MCF 10A (cell line): ENCODE measurements at regions not wholly inside any gene's neighbourhood (a gene's known extent, or its start where the extent isn't known, plus 50 kb on each side); places are given as distances from the start of the nearest gene placed in this dataset.

ENCODE experiments used
- BruUV-seq: library from RNA; stranded (reverse); fragments of 400-500 nt; replicated peaks from 2 replicates; lab custom pipeline; 2021; lab: Mats Ljungman, UMichigan
- CTCF ChIA-PET: fragments of 300-600 bp; sonication (Branson Sonifier 250); formaldehyde crosslinking; extraction: SDS; loops from one replicate; lab custom pipeline; 2021; ENCODE audit warnings: antibody characterized with exemption, inconsistent platforms; lab: Yijun Ruan, JAX
- POLR2A ChIA-PET: fragments of 300-600, 350-650 bp; sonication (Branson Sonifier 250); formaldehyde crosslinking; extraction: SDS; loops from one replicate; lab custom pipeline; 2020; ENCODE audit warnings: antibody characterized with exemption, inconsistent platforms; lab: Yijun Ruan, JAX
- DNase-seq: peaks from one replicate; pipeline ENCODE4 v3.0.0-alpha.2; 2018; ENCODE audit not compliant: unreplicated experiment
- H3K27ac Mint-ChIP-seq: one replicate; pipeline ENCODE4 v1.8.0; 2022; ENCODE audit warnings: mild to moderate bottlenecking, low read depth, mixed read lengths; ENCODE audit not compliant: unreplicated experiment
- H3K27me3 Mint-ChIP-seq: one replicate; pipeline ENCODE4 v1.8.0; 2022; ENCODE audit warnings: mixed read lengths; ENCODE audit not compliant: insufficient read depth, unreplicated experiment
- H3K36me3 Mint-ChIP-seq: one replicate; pipeline ENCODE4 v1.8.0; 2022; ENCODE audit warnings: mild to moderate bottlenecking, moderate library complexity, mixed read lengths; ENCODE audit not compliant: insufficient read depth, unreplicated experiment
- H3K4me1 Mint-ChIP-seq: one replicate; pipeline ENCODE4 v1.8.0; 2022; ENCODE audit warnings: mixed read lengths; ENCODE audit not compliant: insufficient read depth, unreplicated experiment
- H3K4me3 Mint-ChIP-seq: one replicate; pipeline ENCODE4 v1.8.0; 2022; ENCODE audit warnings: mild to moderate bottlenecking, moderate library complexity, mixed read lengths; ENCODE audit not compliant: unreplicated experiment
- H3K9me3 Mint-ChIP-seq: one replicate; pipeline ENCODE4 v1.8.0; 2022; ENCODE audit warnings: mixed read lengths; ENCODE audit not compliant: unreplicated experiment
- intact Hi-C: fragments of 100-400 bp; cut with micrococcal nuclease; formaldehyde crosslinking; loops from 2 replicates; pipeline ENCODE4 v1.14.1; 2022
- TF ChIP-seq, protein P1 (sequence below): fragments of 200-600 bp; IDR thresholded peaks from one replicate; pipeline ENCODE4 v1.8.0; 2022; ENCODE audit warnings: antibody characterized with exemption, mild to moderate bottlenecking; ENCODE audit not compliant: unreplicated experiment

DNA sequence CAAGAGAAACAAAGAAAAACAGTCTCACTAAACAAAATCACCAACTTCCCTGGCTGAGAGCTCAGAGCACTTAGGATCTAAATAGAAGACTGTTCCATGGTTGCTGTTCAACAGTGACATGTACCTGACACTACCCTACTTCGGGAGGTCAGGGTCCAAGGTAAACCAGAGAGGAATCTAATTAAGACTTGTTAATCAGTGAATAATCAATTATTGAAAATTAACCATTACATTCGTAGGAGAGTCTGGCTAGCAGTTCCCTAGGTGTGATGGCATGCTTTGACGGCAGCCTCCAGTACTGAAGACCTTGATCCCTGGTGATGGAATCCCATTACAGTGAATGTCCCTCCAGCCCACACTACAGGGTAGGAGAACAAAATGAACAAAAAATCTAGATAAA lies 154.0 kb upstream of the AFDN start:
- Mint-ChIP-seq H3K36me3 (no peaks in the 10 kb centered on the region), H3K4me1 (no peaks in the 10 kb centered on the region), H3K9me3 (peaks cover 18% of the 10 kb centered on the region), H3K4me3 (no peak overlapping the region), H3K27ac (no peak overlapping the region), H3K27me3 (peaks cover 23% of the 10 kb centered on the region)
- DNase-seq, result no peak
- BruUV-seq, result no TSS peak
- ChIA-PET POLR2A (interaction anchor here (0.7 kb wide), 1 partner anchor 145 kb away, joined by 3 read pairs; no protein-coding TSS in a partner anchor), CTCF (no interaction called here)
- TF ChIP-seq, protein P1, sequence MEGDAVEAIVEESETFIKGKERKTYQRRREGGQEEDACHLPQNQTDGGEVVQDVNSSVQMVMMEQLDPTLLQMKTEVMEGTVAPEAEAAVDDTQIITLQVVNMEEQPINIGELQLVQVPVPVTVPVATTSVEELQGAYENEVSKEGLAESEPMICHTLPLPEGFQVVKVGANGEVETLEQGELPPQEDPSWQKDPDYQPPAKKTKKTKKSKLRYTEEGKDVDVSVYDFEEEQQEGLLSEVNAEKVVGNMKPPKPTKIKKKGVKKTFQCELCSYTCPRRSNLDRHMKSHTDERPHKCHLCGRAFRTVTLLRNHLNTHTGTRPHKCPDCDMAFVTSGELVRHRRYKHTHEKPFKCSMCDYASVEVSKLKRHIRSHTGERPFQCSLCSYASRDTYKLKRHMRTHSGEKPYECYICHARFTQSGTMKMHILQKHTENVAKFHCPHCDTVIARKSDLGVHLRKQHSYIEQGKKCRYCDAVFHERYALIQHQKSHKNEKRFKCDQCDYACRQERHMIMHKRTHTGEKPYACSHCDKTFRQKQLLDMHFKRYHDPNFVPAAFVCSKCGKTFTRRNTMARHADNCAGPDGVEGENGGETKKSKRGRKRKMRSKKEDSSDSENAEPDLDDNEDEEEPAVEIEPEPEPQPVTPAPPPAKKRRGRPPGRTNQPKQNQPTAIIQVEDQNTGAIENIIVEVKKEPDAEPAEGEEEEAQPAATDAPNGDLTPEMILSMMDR, result no peak
- intact Hi-C loops, result no loop called here

DNA sequence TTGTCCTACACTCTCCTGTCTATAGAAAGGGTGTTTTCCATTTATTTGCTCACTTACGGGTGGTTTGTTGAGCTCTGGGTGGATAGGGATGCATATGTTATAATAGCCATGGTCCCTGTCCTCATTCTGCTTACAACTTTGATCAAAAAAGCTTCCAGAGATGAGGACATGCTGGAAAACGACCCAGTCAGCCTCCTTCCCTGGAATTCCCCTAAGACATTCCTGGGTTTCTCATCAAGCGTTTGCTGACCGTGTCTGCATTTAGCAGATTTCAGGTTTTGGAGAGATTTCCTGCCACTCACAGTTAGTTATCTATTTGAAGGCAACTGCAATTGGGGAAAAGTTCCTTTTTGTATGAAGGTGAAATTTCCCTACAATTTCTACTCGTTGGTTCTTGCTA lies 152.8 kb upstream of the AFDN start:
- CTCF ChIA-PET, result no interaction called here

DNA sequence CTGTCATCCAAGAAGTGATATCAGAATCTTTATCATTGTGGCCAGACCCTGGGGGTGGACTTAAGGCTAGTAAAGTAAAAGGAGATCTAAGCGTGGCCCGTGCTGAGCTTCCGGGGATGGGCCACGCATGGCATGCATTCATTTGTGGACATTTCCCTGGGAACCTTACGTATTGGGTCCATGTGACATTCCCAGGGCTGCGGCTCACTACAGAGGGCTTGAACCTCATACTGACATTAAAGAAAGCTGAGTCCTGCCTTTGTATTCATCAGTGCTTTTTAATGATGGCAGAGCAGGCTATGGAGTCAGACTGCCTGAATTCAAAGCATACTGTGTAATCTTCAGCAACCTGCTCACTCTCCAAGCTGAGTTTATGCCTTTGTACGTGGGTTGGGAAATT lies 152.2 kb upstream of the AFDN start:
- H3K9me3 Mint-ChIP-seq, result peaks cover 18% of the 10 kb centered on the region
- POLR2A ChIA-PET, result no interaction called here
- TF ChIP-seq, protein P1, result no peak
- CTCF ChIA-PET, result no interaction called here
- H3K4me3 Mint-ChIP-seq, result no peak overlapping the region
- no peaks in the 10 kb centered on the region for H3K4me1 Mint-ChIP-seq
- H3K27ac Mint-ChIP-seq, result no peak overlapping the region
- no peaks in the 10 kb centered on the region for H3K36me3 Mint-ChIP-seq
- intact Hi-C loops, result no loop called here
- no peak for DNase-seq
- no TSS peak for BruUV-seq
- H3K27me3 Mint-ChIP-seq, result peaks cover 30% of the 10 kb centered on the region

More for the DNA sequence above, 152.8 kb upstream of the AFDN start:
- Mint-ChIP-seq H3K4me1 (no peaks in the 10 kb centered on the region), H3K4me3 (no peak overlapping the region), H3K27me3 (peaks cover 25% of the 10 kb centered on the region), H3K9me3 (peaks cover 18% of the 10 kb centered on the region), H3K36me3 (no peaks in the 10 kb centered on the region), H3K27ac (no peak overlapping the region)
- no peak for DNase-seq
- POLR2A ChIA-PET, result interaction anchor here (0.9 kb wide), 1 partner anchor 9 kb away, joined by 4 read pairs; no protein-coding TSS in a partner anchor
- TF ChIP-seq, protein P1, result no peak
- intact Hi-C loops, result no loop called here
- no TSS peak for BruUV-seq

DNA sequence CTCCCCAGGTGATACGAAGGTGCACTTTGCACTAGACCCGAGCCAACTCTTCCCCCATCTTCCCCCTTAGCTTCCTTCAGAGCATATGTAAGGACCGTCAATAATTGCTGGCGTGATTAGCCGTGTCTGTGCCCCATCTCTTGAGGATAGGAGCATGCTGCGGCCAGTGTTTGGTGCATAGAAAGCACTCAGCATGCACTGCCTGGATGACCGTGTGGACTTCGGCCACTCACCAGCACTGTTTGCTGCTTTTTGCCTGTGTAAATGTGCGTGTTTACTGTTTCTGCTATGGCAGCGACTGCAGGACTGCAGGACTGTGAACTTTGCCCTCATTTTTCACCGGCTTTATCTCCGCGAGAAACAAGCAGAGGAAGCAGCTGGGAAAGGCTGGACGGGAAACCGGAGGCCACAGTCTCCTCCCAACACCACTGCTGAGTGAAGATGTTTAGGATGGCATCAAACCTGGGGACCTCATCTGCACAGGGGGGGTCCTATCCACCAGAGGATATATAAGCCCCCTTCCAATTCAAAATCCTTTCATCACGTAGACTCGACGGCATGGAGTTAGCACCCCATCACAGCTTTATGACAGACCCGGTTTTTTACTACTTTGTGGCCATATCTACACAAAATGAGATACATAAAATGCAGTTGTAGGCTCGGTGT lies 150.6 kb upstream of the AFDN start:
- no TSS peak for BruUV-seq
- Mint-ChIP-seq H3K27ac (no peak overlapping the region), H3K4me3 (no peak overlapping the region)

More for the DNA sequence above, 150.6 kb upstream of the AFDN start:
- DNase-seq, result no peak
- no peaks in the 10 kb centered on the region for H3K36me3 Mint-ChIP-seq
- intact Hi-C loops, result no loop called here
- peaks cover 18% of the 10 kb centered on the region for H3K9me3 Mint-ChIP-seq
- H3K4me1 Mint-ChIP-seq, result no peaks in the 10 kb centered on the region
- CTCF ChIA-PET, result no interaction called here
- TF ChIP-seq, protein P1, result no peak
- POLR2A ChIA-PET, result interaction anchor here (0.6 kb wide), 1 partner anchor 145 kb away, joined by 3 read pairs; no protein-coding TSS in a partner anchor
- H3K27me3 Mint-ChIP-seq, result peaks cover 47% of the 10 kb centered on the region
